Midbrain (tissue), 1 donor: ENCODE measurements at regions not wholly inside any gene's neighbourhood (a gene's known extent, or its start where the extent isn't known, plus 50 kb on each side); places are given as distances from the start of the nearest gene placed in this dataset.
"Not testable (repeated sequence)": the region's sequence is repeated elsewhere in the genome, so short reads cannot be mapped to it uniquely, and the experiment has no call there.

Experiments
- DNase-seq: peaks from one replicate; lab custom pipeline; 2025; lab: John Stamatoyannopoulos, UW

DNA sequence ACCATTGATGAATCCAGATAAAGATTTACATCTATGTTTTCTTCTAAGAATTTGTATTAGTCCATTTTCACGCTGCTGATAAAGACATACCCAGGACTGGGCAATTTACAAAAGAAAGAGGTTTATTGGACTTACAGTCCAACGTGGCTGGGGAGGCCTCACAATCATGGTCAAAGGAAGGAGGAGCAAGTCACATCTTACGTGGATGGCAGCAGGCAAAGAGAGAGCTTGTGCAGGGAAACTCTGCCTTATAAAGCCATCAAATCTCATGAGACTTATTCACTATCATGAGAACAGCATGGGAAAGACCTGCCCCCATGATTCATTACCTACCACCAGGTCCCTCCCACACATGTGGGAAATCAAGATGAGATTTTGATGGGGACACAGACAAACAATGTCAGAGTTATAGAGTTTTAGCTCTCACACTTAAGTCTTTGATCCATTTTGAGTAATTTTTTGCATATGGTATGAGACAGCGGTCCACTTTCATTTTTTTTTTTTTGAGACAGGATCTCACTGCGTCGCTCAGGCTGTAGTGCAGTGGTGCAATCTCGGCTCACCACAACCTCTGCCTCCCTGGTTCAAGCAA is 53.5 kb upstream of the JADE2 start:
- DNase-seq, result not testable (repeated sequence)

DNA sequence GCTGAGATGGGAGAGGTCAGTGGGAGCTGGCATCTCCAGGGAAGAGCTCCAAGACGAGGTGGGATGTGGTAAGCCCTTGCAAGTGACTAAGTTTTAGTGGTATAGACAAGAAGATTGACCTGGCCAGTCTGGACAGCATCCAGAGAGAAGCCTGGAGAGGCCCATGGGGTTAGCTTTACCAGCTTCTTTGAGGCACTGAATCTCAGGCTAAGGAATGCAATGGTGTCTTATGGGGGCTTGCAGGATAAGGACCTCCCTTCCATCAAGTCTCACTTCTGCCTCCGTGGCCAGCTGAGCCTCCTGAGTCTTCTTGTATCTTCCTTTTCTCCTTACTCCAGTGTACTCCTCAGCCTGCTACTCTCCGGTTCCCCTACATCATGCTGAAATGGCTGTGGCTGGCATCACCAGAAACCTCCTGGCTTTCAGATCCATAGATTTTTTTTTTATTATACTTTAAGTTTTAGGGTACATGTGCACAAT is 56.5 kb upstream of the JADE2 start:
- no peak for DNase-seq

DNA sequence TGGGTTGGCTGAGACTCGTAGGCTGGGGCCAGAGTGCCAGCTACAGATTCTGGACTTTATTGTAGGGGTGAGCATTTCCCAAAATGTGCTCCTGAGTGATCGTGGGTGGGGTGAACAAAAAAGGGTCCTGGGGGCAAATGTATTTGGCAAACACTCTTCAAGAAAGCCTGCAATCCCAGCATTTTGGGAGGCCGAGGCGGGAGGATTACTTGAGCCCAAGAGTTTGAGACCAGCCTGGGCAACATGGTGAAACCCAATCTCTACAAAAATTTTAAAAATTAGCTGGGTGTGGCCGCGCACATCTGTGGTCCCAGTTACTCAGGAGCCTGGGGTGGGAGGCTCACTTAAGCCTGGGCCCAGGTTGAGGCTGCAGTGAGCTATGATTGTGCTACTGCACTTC is 55.5 kb upstream of the CDKN2AIPNL start:
- no peak for DNase-seq

DNA sequence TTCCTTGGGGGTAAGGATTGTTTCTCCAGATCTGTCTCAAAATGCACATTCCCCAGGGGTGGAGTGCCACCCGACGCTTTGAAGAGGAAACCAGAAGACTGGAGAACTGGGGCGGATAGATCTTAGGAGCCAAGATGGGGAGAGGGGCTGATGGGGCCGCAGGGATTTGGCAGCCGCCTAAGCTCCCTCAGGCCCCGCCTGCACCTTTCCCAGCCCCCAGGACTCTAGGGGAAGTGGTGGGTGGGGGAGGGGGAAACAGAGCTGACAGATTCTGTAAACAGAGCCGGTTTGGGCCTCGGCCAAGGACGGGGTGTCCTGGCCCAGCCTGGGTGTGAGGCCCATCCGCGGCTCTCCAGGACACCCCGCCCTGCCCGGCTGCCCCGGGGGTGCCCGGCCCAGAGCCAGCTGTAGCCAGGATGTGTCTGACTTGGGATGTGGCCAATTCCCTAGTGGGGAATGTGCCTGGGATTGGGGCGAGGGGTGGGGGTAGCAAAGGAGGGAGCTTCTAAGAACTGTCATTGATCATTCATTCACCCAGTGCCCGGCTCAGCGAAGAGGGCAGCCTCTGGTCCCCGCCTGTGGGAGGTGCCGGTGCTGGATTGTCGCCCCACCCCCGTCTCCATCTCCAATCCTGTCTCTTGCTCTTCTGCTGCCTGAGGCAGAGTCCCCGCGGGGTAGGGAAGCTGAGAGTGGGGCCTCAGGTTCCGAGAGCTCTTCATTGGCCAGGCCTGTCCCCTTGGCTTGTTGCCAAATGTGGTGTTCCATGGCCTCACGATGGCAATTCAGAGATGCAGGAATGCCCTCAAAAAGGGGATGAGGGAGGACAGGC is 54.8 kb upstream of the CDKN2AIPNL start:
- peak; percentile 88 for DNase-seq

DNA sequence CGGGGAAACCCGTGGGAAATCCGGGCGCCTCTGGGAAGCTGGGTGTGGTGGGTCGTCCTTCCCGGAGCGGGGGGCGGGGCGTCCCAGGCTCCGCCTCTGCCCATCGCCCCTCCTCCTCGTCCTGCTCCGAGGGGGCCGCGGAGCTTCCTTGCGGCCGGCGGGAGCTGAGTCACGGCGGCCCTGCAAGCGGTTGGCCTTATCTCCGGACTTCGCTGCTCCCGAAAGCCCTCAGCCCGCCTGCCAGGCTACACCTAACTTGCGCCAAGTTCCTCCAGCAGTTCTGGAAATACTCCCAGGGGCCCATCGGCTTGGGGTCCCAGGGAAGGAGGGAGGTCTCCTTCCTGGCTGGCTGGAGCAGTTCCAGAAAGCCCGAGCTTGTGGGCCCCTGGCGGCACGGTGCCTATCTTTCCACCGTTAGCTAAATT is 54.1 kb upstream of the CDKN2AIPNL start:
- peak; percentile 77 for DNase-seq

DNA sequence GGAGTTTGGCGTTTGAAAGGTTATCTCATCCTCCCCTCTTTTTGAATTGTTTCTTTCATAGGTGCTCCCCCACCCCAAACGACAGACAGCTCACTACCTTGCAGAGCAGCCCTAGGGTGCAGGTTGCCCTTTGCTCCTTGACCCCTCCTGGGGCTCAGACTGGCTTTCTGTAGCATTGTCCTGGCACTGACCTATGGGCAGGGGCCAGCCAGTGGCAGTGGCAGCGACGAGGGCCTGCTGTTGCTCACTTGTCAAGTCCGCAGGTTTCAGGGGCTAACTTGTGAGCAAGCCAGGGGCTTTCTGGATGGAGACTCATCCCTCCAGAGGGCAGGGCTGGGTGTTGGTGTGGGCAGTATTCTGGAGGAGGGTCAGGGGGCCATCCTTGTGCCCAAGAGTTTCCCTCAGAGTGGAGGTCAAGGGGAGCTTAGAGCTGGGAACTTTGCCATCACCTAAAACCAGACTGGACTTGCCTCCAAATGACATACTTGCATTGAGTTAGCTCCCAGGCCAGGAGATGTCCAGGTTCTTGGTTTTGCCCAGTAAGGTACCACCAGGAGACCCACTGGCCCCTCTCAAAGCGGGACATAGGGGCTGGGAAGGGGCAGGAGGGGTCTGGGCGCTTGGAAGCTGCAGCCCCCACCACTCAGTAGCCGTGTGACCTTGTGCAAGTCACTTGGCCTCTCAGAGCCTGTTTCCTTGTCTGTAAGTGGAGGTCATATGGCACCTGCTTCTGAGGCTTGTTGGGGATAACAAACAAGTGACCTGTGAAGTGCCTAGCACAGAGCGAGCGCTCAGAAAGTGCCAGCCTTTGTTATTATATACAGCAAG is 53.5 kb upstream of the CDKN2AIPNL start:
- DNase-seq, result no peak

DNA sequence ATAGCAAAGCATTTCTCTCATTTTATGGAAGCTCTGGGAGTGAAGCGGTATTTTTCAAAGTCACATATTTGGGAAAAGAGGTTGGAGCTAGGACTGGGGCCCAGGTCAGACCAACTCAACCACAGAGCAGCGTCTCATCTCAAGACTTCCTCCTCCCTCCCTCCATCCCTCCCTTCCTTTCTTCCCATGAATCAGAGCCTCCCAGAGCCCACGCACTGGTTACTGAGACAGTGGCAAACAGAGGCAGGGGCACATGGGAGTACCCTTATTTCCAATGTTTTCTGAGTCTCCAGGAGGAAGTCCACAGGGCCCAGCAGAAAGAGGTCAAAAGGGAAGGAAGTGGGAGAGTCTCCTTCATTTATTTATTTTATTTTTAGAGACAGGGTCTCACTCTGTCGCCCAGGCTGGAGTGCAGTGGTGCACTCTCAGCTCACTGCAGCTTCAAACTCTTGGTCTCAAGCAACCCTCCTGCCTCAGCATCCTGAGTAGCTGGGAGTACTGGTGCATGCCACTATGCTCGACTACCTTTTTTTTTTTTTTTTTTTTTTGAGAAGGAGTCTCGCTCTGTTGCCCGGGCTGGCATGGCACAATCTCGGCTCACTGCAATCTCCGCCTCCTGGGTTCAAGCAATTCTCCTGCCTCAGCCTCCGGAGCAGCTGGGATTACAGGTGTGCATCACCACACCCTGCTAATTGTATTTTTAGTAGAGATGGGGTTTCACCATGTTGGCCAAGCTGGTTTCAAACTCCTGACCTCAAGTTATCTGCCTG is 52.5 kb upstream of the CDKN2AIPNL start:
- no peak for DNase-seq

DNA sequence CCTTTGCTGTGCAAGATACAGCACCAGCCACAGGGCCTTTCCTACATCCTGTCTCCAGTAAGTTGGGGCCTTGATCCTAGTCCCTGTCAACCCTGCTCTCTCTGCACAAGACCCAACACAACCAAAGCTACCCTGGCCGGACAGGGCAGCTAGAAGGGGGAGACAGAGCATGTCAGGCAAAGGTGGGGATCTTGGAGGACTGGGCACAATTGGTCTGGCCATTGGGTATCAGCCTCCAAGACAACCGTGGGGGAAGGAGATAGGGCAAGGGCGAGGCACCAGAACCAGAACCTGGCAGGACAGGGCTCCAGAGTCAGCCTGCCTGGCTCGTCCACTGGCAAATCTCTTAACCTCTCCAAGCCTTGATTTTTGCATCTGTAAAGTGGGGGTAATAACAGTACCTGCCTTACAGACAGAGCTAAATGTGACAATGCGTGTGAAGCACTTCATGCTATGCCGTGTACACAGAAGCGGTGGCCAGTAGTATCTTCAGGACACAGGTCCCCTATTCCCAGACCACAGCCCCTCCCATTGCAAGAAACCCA is 51.6 kb upstream of the CDKN2AIPNL start:
- DNase-seq, result no peak

DNA sequence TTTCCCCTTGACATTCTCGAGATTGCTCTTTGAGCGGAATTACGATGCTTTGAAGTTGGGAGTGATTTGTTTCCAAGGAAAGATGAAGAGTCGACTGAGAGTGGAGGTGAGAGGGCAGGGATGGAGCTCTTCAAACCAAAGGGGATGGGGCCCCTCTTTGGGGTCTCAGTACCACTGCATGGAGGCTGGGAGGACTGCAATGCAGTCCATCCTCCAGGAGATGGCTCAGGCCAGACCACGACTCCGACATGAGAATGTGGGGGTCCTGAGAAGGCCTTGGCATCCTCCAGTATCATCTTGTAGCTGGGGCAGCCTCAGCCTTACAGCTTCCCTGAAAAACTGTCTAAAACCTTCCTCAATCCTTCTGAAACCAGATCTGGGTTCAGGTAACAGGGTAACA is 51.1 kb upstream of the CDKN2AIPNL start:
- DNase-seq, result no peak

DNA sequence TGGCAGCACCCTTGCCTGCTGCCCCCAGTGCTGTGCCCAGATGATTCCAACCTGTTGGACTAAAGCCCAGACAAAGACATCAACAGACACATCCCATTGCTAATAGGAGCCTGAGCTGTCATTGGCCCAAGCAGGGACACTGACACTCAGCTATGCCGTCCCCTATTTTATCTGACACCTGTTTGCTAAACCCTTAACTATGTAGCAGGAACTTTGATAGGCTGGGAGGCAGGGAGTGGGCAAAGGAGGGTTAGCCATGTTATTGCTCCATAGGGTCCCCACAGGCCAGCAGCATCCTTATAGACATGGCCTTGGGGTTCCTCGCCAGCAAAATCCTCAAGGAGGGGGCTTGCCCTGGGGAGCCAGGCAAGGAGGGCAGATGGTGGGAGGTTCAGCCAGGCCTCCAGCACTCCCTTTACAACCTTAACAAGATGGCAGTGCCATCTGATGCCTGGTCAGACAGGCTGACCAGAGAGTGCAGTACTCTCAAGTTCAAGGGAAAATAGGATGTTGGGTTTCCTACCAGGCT is 50.4 kb upstream of the CDKN2AIPNL start:
- DNase-seq, result no peak
